Stimulated activated CD4-positive, alpha-beta T cell treated with anti-CD3 and anti-CD28 coated beads, Interleukin-2, amount 100 ng/mL, for 48 hours (primary cell): ENCODE measurements at regions not wholly inside any gene's neighbourhood (a gene's known extent, or its start where the extent isn't known, plus 50 kb on each side); places are given as distances from the start of the nearest gene placed in this dataset.
"Not testable (repeated sequence)": the region's sequence is repeated elsewhere in the genome, so short reads cannot be mapped to it uniquely, and the experiment has no call there.

Source experiments
- DNase-seq, 2 donors: peaks; one replicate each; pipeline ENCODE4 v3.0.0-alpha.2; 2020

DNA sequence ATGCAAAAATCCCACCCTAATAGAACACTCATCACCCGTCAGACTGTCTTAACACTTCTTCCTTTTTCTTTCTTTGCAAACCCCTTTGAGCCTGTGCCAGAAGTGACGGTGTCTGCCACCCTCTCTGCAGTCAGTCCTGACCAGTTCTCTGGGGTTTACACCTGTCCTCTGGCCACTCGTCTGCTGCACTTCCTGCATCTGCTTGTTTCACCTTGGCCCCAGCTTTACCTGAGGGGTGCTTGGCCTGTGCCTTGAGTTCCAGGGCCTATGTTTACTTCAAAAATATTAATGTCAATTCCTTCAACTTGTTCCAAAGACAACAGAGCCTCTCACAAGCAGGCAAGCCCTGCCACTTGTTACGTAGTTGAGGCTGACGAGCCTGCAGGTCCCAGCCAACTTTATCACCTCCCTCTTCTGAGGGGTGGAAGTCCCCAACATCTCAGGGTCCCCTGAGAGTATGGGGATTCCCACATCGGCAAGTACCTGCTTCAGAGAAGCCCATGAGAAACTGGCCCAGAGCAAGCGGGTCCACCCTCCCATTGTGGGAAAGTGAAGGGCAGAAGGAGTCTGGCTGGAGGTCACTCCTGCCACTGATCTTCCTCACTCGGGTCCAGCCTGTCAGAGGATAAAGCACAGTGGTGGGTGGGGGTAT lies 205.4 kb downstream of the DAD1 start:
- no peak for DNase-seq

DNA sequence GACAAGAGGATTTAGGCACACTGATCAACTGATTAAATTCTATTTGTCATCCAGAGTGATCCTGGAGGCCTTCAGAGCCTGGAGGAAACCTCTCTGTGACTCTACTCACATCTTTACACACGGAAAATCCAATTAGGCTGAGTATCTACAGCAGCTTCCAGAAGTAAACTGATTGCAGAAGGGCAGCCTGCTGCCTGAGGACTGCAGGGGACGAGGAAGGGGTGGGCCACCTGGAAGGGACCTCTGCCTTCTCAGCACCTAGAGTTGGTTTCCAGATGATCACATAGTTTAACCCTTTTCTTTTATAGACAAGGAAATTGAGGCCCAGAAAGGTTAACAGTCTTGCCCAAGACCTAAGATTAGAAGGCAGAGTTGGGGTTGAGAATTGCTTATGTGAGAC lies 206.1 kb downstream of the DAD1 start:
- DNase-seq: no peak

DNA sequence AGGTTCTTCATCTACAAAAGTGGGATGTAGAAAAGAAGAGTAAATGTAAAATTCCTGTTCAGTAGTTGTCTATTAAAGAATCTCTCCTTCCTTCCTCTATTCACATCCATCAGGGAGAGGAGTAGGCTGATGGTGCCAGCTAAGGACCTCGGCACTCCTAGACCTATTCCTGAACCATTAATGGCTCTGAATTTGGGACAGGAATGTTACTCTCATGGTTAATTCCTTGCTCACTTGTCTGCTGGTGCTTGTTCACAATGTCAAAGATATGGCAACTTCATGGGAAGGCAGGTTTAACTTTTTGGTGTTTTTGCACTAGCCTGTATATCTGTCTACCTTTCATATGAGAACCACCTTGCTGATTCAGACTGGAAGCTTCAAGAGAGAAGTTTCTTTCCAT lies 206.6 kb downstream of the DAD1 start:
- DNase-seq: no peak

DNA sequence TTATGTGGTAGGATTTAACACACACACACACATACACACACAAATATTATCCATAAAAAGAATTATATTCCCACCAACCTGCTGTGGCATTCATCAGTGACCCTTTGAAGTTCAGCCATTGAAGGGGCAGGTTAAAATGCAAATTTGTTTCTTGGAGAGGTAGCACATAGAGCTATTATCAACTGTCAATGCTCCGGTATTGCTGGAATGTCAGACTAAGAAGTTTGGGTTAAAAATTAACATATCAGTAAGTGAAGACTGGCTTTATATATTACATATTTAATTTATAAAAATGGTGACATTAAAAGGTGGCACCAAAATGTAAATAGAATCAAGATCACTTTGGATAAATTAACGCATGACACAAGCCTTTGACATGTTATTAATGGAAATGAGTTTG lies 207.3 kb downstream of the DAD1 start:
- no peak for DNase-seq

DNA sequence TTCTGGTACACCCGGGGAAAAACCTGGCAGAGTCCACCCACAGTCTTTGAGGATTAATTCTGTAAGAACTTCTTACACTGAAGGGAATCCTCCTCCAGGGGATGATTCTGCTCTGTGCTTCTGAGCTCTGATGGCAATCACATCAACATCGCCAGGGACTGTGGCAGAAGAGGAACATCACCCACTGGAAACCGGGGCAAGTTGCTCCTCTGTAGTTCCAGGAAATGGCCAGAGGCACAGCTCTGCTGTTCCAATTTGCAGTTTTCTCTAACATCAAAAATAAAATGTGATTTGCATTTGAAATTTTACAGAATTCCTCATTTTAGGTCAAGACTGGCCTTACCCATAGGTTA lies 207.6 kb downstream of the DAD1 start:
- no peak for DNase-seq

DNA sequence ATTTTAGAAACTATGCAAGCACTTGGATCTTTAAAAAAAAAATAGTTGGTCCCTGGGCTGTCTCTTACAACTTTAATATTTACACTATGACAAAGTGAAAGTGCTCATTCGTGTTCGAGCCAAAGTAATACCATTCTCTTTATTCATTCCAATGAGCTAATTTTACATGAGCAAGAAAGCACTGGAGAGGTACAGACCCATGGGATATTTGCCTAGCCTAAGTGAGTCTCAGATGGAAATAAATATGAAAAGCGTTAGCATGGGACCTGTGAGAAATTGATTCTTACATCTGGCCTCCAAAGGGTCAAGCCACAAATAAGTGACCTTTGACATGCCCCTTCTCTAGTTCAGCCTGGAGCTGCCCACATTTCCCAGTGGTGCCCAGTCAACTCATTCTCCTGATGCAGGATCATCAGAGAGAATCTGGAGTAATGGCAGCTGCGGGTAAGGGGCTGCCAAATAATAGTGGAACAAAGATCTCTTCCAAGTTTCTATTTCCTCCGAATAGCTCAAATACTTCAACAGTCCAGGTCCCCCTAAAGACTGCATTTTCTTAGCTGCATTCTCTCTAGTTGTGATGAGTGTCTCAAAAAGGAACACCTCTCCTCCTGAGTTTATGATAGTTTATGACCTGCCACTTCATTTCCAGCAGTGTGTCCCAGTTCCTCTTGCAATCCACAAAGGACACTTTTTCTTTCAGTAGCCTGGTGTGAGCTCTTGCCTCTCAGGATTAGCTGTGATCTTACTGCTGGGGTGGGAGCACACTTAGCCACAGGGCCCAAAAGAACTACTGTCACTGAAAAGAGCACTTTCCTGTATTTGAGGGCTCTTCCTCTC lies 208.2 kb downstream of the DAD1 start:
- DNase-seq: no peak

DNA sequence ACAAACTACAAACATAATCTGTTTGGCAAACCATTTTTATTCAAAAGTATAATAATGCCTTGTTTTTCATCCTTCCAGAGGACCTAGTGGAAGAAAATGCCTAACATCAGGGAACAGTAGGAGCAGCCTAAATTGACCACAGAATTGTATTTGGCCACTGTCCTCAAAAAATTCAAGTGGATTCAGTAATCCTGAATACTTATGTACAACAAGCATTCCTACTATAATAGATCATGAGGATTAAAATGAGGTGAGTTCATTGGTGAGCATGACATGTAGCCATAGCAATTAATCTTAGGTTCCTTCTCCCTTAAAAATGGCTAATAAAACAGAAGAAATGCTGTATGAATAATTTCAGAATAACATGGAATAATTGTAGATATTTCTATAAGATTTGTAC lies 209.3 kb downstream of the DAD1 start:
- no peak for DNase-seq

DNA sequence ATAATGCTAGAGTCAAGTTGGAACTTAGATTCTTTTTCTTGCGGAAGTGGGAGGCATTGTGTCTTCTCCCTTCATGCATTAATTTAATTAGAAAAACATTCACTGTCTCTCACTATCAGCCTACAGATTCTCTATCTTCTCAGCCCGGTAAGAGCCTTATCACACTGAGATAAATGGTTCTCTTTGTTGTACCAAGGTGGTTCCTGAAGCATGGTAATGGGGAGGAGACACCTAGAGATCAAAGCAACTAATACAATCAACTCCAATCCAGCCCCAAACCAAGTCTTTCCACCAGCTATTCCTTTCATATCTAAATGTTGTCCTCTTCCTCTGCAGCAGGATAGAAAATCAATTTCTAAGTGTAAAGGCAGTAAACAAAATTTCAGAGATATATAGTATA lies 210.8 kb downstream of the DAD1 start:
- no peak for DNase-seq

DNA sequence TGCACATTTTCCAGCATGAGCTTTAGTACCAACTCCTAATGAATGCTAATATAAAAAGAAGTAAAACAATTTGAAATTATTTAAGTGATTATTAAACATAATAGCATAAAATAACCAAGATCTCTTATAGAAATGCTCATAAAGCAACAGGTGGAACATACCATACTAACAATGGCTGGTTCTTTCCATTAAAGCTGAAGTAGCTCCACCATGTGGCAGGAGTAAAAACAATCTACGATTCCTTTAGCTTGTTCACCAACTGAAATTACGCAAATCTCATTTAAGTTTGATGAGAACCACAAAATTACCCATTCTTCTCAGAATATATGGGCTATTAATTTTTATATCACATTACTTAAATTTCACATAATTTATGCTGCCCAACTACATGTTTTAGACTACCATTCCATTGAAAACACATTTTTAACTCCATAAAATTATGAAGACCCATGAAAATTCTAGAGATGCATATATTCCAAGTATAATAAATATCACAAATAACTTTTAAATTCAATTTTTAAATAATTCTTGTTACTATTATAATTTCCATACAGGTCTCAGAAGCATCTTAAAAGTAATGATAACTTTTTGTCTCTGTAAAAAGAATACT lies 213.6 kb downstream of the DAD1 start:
- no peak for DNase-seq

DNA sequence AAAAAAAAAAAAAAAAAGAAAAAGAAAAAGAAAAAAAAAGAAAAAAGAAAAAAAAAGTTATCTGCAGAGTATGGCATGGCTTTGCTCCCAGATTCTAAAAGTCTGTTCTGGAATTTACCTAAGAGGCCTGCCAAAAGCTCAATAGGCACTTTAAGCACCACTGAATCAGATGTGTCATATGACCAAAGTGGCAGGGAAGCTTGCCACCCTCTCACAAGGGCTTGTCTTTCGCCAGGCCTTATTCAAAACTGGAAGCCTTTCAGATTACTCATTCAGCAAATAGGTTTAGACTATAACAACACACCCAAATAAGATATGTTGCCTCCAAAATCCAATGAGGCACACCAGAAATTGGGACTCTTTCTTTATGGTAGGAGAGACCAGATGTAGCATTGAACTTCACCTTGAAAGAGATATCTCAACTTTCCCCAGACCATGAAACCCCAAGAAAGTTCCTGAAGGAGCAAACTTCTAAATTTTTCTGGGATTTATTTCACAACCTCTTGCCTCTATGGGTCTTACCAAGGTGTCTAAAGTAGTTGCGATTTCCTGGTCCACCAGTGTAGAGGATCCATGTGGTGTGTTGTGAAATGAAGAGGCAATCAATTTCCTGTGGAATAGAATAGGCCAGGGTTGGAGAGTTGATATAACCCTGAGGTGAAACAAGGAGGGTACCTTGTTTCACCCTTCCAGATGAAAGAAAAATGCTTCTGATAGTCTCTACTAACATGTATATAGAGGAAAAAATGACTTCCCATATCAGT lies 218.8 kb downstream of the DAD1 start:
- DNase-seq: no peak

DNA sequence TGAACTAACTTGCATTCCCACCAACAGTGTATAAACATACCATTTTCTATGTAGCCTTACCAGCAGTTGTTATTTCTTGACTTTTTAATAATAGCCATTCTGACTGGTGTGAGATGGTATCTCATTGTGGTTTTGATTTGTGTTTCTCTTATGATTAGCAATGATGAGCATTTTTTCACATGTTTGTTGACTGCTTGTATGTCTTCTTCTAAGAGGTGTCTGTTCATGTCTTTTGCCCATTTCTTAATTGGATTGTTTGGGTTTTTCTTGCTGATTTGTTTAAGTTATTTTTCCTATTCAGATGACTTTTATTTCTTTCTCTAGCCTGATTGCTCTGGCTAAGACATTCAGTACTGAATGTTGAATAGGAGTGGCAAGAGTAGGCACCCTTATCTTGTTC lies 230.3 kb downstream of the DAD1 start:
- DNase-seq: no peak

DNA sequence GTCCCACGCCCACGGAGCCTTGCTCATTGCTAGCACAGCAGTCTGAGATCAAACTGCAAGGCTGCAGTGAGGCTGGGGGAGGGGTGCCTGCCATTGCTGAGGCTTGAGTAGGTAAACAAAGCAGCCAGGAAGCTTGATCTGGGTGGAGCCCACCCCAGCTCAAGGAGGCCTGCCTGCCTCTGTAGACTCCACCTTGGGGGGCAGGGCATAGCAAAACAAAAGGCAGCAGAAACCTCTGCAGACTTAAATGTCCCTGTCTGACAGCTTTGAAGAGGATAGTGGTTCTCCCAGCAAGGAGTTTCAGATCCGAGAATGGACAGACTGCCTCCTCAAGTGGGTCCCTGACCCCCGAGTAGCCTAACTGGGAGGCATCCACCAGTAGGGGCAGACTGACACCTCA lies 239.7 kb downstream of the DAD1 start:
- DNase-seq: not testable (repeated sequence)

DNA sequence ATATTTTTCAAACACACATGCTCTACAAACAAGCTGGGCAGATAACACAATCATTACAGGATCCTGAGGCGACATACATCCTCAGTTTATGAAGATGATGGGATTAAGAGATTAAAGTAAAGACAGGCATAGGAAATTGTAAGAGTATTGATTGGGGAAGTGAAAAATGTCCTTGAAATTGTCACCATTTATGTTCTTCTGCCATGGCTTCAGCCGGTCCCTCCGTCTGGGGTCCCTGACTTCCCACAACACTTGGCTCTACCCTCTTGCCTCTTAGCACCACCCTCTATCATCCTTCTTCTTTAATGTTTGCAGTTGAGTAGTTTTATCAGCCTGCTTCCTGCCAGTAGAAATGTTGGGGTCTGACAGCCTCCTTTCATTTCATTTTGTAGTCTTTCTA lies 244.4 kb downstream of the DAD1 start:
- no peak for DNase-seq

DNA sequence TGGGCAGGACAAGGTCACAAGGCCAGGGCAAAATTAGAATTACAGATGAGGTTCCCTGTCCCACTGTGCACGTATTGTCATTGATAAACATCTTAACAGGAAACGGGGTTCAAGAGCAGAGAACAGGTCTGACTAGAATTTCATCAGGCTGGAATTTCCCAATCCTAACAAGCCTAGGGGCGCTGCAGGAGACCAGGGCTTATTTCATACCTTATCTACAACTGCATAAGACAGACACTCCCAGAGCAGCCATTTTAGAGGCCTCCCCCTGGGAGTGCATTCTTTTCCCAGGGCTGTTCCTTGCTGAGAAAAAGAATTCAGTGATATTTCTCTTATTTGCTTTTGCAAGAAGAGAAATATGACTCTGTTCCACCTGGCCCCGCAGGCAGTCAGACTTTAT lies 244.8 kb downstream of the DAD1 start:
- not testable (repeated sequence) for DNase-seq

DNA sequence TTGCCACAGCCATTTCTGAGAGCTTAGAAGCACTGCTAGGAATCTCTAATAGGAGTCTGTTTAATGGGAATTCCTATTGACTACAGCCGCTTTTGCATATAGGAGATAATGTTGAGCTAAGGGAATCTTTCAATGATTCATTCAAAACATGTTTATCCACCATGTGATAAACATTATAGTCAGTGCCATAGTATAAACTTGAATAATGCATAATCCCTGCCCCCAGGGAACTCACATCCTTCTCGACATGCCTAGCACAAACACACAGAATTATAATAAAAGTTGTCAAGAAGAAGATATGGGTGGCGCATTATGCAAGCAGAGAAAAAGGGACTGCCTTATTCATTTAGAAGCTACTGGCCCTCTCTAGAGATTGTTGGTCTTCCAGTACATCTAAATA lies 248.0 kb downstream of the DAD1 start:
- no peak for DNase-seq

DNA sequence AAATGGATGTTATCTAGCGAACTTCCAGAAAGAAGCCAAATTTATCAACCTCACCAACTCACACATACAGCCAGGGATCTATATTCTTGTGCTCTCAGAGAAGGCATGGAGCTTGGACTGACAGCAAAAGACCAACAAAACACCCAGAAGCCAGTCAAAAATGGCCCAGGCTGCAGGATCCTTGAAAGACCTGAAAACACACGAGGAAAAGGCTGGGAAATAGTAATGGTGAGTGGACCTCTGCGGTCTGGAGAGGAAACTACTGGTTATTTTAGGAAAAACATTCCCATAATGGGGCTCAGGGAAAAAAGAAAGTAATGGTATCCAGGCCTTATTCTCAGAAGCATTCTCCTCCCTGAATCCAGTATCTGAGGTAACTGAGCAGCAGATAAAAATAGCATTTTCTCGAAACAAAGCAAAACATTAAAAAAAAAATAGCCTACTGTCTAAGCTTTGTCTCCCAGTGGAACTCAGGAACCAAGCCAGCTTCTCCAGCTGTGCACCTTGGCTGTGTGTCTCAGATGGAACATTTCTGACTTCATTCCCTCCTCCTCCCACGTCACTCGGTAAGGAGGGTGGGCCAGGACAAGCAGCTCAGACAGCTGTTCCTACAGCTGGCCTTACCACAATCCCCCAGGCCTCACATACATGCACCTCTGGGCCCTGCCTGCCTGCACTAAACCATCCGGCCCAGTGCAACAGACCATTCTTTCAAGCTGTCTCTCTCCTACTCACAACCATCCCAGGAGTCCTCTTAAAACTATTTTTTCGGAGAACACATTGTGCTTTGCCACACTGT lies 249.9 kb downstream of the DAD1 start:
- DNase-seq: no peak

DNA sequence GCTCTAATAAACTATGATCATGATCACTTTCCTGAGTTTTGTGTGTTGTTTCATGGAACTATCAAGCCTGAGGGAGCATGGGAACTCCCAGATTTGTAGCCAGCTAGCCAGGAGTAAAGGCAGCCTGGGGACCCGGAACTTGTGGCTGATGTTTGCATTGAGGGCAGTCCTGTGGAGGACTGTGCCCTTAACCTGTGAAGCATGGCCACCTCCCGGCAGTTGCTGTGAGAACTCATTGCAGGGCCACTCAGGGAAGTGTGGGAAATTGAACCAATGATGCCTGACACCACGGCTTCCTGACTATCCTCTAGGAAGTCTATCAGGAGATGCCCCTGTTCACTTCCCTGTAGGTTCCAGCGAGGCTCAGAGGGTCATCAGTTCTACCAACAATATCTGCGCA lies 250.6 kb downstream of the DAD1 start:
- no peak for DNase-seq

DNA sequence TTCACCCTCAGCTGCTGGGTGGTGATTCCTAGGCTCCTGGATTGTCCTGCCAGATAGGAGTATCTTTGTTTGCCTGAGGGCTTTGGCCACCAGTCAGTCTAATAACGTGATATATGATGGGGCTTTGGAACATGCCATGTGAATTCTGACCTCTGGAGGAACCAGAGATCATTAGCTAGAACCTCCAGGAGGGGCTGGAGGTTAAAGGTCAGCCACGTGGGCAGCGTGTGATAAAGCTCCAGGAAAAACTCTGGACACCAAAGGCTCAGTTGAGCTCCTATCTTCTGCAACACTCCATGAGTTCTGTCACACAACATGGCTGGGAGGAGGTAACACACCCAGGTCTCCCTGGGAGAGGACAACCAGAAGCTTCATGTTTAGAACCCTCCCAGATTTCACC lies 251.1 kb downstream of the DAD1 start:
- no peak for DNase-seq

DNA sequence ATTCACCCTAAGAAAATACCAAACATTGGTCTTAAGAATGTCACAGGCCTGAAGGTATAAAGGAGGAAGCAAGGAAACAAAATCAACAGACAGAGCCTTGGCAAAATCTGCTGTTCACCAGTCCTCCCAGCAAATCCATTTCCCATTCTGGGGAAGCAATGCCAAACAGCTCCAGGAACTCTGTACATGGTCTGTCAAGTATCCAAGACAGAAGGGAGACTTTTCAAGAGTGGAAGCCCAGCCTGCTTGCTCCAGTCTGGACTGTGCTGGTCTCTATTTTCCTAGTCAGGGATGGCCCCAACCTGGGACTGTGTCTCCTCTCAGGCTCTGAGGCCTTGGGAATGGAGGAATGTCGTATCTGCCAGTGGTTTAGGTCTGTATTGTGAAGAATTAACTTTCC lies 251.5 kb downstream of the DAD1 start:
- DNase-seq: no peak

DNA sequence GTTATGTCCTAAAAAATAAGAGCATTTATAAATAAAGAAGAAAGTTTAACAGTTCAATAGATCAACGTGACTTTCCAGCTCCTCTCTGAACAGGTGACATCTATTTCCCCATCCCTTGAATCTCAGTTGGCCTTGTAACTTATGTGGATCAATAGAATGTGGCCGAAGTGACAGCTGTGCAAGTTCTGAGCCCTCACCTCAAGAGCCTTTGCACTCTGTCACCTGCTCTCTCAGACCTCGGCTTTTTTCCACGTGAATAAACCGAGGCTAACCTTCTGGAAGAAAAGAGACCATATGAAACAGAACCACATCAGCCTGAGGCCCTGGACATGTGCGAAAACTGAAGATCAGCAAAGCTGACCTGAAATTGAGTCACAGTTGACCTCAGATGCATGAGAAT lies 253.0 kb downstream of the DAD1 start:
- no peak for DNase-seq

DNA sequence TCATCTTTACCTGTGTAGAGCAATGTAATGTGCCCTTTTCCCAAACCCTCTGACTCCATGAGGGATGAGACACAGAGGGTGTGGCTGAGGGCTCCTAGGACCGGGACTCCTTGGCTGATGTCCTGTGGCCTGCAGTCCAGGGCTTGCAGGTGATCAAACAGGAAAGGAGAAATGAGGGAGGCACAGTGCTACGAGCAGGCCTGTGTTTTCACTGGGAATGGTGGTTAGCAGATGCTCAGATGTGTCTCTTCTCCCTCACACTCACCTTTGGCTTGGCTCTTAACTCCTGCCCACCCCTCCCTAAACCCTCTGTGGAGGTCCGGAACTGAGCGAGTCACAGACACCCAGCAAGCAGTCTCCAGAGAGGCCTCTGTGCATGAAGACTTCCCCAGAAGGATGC lies 254.4 kb downstream of the DAD1 start:
- no peak for DNase-seq

DNA sequence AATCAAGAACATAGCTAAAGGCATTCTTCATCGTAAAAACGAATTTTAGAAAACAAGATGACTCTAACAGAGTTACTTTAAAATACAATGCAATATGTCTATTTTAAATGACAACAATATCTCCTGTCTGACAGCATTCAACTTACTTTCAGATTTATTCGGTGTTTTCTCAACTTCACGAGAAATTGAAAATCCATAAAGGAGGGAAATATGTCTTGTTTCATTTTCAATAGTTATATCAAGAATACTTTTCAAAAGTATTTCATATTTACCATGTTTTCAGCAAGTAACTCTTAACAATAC lies 254.8 kb downstream of the DAD1 start:
- DNase-seq: no peak
